ENCODE measurements at regions not wholly inside any gene's neighbourhood (a gene's known extent, or its start where the extent isn't known, plus 50 kb on each side); places are given as distances from the start of the nearest gene placed in this dataset.

- H3K4me3 ChIP-seq (ENCODE audit: low read length) = no peak overlapping the region
- WGBS (ENCODE audit: insufficient coverage, insufficient read length) = no CpG with 5 or more reads among the region's 14 CpGs
- no peaks in the 10 kb centered on the region for H3K36me3 ChIP-seq (ENCODE audit: control insufficient read depth, insufficient read depth, low read length)
- no peaks in the 10 kb centered on the region for H3K27me3 ChIP-seq (ENCODE audit: control insufficient read depth, insufficient read depth, low read length)
- no peak for DNase-seq (ENCODE audit: low read depth, low spot score)
- H3K27ac ChIP-seq (ENCODE audit: low read length) = no peak overlapping the region
- H3K4me1 ChIP-seq (ENCODE audit: control insufficient read depth, insufficient read depth, low read length) = no peaks in the 10 kb centered on the region
- H3K9me3 ChIP-seq (ENCODE audit: control insufficient read depth, insufficient read depth, low read length) = no peaks in the 10 kb centered on the region
These were observed 86.2 kb upstream of the FRY start for GRCh38 chr13:31945202-31945961.

- no CpG with 5 or more reads among the region's 3 CpGs for WGBS (ENCODE audit: insufficient coverage, insufficient read length)
- no peak for DNase-seq (ENCODE audit: low read depth, low spot score)
- H3K27ac ChIP-seq (ENCODE audit: low read length) = no peak overlapping the region
- H3K9me3 ChIP-seq (ENCODE audit: control insufficient read depth, insufficient read depth, low read length) = no peaks in the 10 kb centered on the region
- H3K4me1 ChIP-seq (ENCODE audit: control insufficient read depth, insufficient read depth, low read length) = no peaks in the 10 kb centered on the region
- H3K4me3 ChIP-seq (ENCODE audit: low read length) = no peak overlapping the region
- no peaks in the 10 kb centered on the region for H3K27me3 ChIP-seq (ENCODE audit: control insufficient read depth, insufficient read depth, low read length)
- H3K36me3 ChIP-seq (ENCODE audit: control insufficient read depth, insufficient read depth, low read length) = no peaks in the 10 kb centered on the region
These were observed 85.3 kb upstream of the FRY start for GRCh38 chr13:31946091-31946770.

- H3K4me3 ChIP-seq (ENCODE audit: low read length) = no peak overlapping the region
- H3K36me3 ChIP-seq (ENCODE audit: control insufficient read depth, insufficient read depth, low read length) = no peaks in the 10 kb centered on the region
- no peaks in the 10 kb centered on the region for H3K27me3 ChIP-seq (ENCODE audit: control insufficient read depth, insufficient read depth, low read length)
- H3K9me3 ChIP-seq (ENCODE audit: control insufficient read depth, insufficient read depth, low read length) = no peaks in the 10 kb centered on the region
- H3K4me1 ChIP-seq (ENCODE audit: control insufficient read depth, insufficient read depth, low read length) = no peaks in the 10 kb centered on the region
- DNase-seq (ENCODE audit: low read depth, low spot score) = no peak
- H3K27ac ChIP-seq (ENCODE audit: low read length) = no peak overlapping the region
- no CpG with 5 or more reads among the region's 2 CpGs for WGBS (ENCODE audit: insufficient coverage, insufficient read length)
These were observed 84.5 kb upstream of the FRY start for GRCh38 chr13:31947105-31947504.

DNA sequence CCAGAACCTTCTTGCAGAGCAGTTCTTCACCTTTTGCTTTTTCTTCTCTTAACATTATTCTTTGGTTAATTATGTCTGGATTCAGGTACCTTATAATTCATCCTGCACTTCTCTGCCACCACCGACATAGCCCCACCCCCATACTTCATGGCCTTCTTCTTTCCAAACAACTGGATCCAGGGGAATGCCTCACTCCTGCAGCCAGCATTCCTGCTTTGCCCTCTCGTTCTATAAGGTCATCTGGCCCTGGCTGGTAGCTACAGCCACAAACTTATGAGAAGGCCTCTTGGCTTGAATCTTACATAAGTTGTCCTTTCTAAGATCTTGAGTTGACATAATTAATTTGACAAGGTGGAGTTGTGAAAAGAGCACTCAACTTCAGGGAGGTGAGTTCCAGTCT lies 84.1 kb upstream of the FRY start:
- Histone ChIP-seq H3K4me3 (ENCODE audit: low read length) (no peak overlapping the region), H3K27ac (ENCODE audit: low read length) (no peak overlapping the region), H3K4me1 (ENCODE audit: control insufficient read depth, insufficient read depth, low read length) (no peaks in the 10 kb centered on the region), H3K27me3 (ENCODE audit: control insufficient read depth, insufficient read depth, low read length) (no peaks in the 10 kb centered on the region), H3K36me3 (ENCODE audit: control insufficient read depth, insufficient read depth, low read length) (no peaks in the 10 kb centered on the region), H3K9me3 (ENCODE audit: control insufficient read depth, insufficient read depth, low read length) (no peaks in the 10 kb centered on the region)
- DNase-seq (ENCODE audit: low read depth, low spot score) = no peak
- WGBS (ENCODE audit: insufficient coverage, insufficient read length) = no CpG with 5 or more reads among the region's 2 CpGs

- Histone ChIP-seq H3K9me3 (ENCODE audit: control insufficient read depth, insufficient read depth, low read length) (no peaks in the 10 kb centered on the region), H3K27me3 (ENCODE audit: control insufficient read depth, insufficient read depth, low read length) (no peaks in the 10 kb centered on the region), H3K27ac (ENCODE audit: low read length) (no peak overlapping the region), H3K36me3 (ENCODE audit: control insufficient read depth, insufficient read depth, low read length) (no peaks in the 10 kb centered on the region), H3K4me3 (ENCODE audit: low read length) (no peak overlapping the region), H3K4me1 (ENCODE audit: control insufficient read depth, insufficient read depth, low read length) (no peaks in the 10 kb centered on the region)
- no peak for DNase-seq (ENCODE audit: low read depth, low spot score)
- WGBS (ENCODE audit: insufficient coverage, insufficient read length) = no CpG with 5 or more reads among the region's 2 CpGs
These were observed 82.1 kb upstream of the FRY start for GRCh38 chr13:31949486-31949885.

- H3K27ac ChIP-seq (ENCODE audit: low read length) = no peak overlapping the region
- H3K9me3 ChIP-seq (ENCODE audit: control insufficient read depth, insufficient read depth, low read length) = no peaks in the 10 kb centered on the region
- WGBS (ENCODE audit: insufficient coverage, insufficient read length) = 100% methylated on average over 1 of the region's 2 CpGs
- no peak overlapping the region for H3K4me3 ChIP-seq (ENCODE audit: low read length)
- DNase-seq (ENCODE audit: low read depth, low spot score) = no peak
- no peaks in the 10 kb centered on the region for H3K4me1 ChIP-seq (ENCODE audit: control insufficient read depth, insufficient read depth, low read length)
- no peaks in the 10 kb centered on the region for H3K27me3 ChIP-seq (ENCODE audit: control insufficient read depth, insufficient read depth, low read length)
- H3K36me3 ChIP-seq (ENCODE audit: control insufficient read depth, insufficient read depth, low read length) = no peaks in the 10 kb centered on the region
These were observed 81.3 kb upstream of the FRY start for GRCh38 chr13:31950111-31950815.

- no peak for DNase-seq (ENCODE audit: low read depth, low spot score)
- no peak overlapping the region for H3K27ac ChIP-seq (ENCODE audit: low read length)
These were observed 80.3 kb upstream of the FRY start for GRCh38 chr13:31951215-31951678.

DNA sequence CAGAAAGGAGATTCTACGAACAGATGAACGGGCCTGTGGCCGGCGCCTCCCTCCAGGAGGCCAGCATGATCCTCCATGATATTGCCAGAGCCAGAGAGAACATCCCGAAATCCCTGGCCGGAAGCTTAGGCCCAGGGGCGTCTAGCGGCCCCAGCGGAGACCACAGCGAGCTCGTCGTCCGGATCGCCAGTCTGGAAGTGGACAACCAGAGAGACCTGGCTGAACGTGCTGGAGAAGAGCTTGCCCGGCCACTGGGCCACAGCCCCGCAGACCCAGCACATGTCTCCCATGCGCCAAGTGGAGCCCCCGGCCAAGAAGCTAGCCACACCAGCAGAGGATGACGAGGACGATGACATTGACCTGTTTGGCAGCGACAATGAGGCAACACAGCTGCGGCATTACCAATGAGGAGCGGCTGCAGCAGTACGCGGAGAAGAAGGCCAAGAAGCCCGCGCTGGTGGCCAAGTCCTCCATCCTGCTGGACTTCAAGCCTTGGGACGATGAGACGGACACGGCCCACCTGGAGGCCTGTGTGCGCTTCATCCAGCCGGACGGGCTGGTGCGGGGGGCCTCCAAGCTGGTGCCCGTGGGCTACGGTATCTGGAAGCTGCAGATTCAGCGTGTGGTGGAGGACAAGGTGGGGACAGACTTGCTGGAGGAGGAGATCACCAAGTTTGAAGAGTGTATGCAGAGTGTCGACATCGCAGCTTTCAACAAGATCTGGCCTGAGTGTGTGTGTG lies 78.8 kb upstream of the FRY start:
- Histone ChIP-seq H3K9me3 (ENCODE audit: control insufficient read depth, insufficient read depth, low read length) (no peaks in the 10 kb centered on the region), H3K4me1 (ENCODE audit: control insufficient read depth, insufficient read depth, low read length) (no peaks in the 10 kb centered on the region), H3K27ac (ENCODE audit: low read length) (no peak overlapping the region), H3K36me3 (ENCODE audit: control insufficient read depth, insufficient read depth, low read length) (no peaks in the 10 kb centered on the region), H3K27me3 (ENCODE audit: control insufficient read depth, insufficient read depth, low read length) (no peaks in the 10 kb centered on the region), H3K4me3 (ENCODE audit: low read length) (no peak overlapping the region)
- no CpG with 5 or more reads among the region's 40 CpGs for WGBS (ENCODE audit: insufficient coverage, insufficient read length)
- no peak for DNase-seq (ENCODE audit: low read depth, low spot score)

More at GRCh38 chr13:31951215-31951678, 80.3 kb upstream of the FRY start:
- no peaks in the 10 kb centered on the region for H3K4me1 ChIP-seq (ENCODE audit: control insufficient read depth, insufficient read depth, low read length)
- no peaks in the 10 kb centered on the region for H3K9me3 ChIP-seq (ENCODE audit: control insufficient read depth, insufficient read depth, low read length)
- no peaks in the 10 kb centered on the region for H3K36me3 ChIP-seq (ENCODE audit: control insufficient read depth, insufficient read depth, low read length)
- no peak overlapping the region for H3K4me3 ChIP-seq (ENCODE audit: low read length)
- H3K27me3 ChIP-seq (ENCODE audit: control insufficient read depth, insufficient read depth, low read length) = no peaks in the 10 kb centered on the region
- no CpG with 5 or more reads among the region's 3 CpGs for WGBS (ENCODE audit: insufficient coverage, insufficient read length)

DNA sequence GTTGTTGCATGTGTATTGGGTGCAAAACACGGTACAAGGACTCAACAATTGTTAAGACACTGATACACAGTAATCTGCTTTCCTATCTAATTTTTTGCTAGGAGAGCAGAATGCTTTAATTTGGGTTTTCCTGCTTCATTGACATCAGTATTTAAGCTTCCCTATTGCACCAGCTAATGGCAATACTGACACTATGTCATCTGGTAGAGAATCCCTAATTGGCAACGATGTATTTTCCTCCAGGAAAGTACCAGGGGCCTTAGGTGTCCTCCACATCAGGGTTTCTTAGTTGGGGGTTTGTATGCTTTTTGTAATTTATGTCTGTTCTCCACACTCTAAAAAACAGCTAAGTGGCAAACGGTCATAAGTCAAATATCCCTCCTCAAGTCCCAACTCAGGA lies 76.5 kb upstream of the FRY start:
- WGBS (ENCODE audit: insufficient coverage, insufficient read length) = no CpG with 5 or more reads among the region's 3 CpGs
- Histone ChIP-seq H3K27me3 (ENCODE audit: control insufficient read depth, insufficient read depth, low read length) (no peaks in the 10 kb centered on the region), H3K36me3 (ENCODE audit: control insufficient read depth, insufficient read depth, low read length) (no peaks in the 10 kb centered on the region), H3K9me3 (ENCODE audit: control insufficient read depth, insufficient read depth, low read length) (0 out of 2 replicates have a peak, but pooled peaks cover 1% of the 10 kb centered on the region), H3K27ac (ENCODE audit: low read length) (no peak overlapping the region), H3K4me1 (ENCODE audit: control insufficient read depth, insufficient read depth, low read length) (no peaks in the 10 kb centered on the region), H3K4me3 (ENCODE audit: low read length) (no peak overlapping the region)
- DNase-seq (ENCODE audit: low read depth, low spot score) = no peak

GRCh38 chr13:31955741-31956140 lies 75.8 kb upstream of the FRY start:
- 0 out of 2 replicates have a peak, but pooled peaks cover 1% of the 10 kb centered on the region for H3K9me3 ChIP-seq (ENCODE audit: control insufficient read depth, insufficient read depth, low read length)
- no peak overlapping the region for H3K27ac ChIP-seq (ENCODE audit: low read length)
- DNase-seq (ENCODE audit: low read depth, low spot score) = no peak
- no peaks in the 10 kb centered on the region for H3K27me3 ChIP-seq (ENCODE audit: control insufficient read depth, insufficient read depth, low read length)
- WGBS (ENCODE audit: insufficient coverage, insufficient read length) = no CpG with 5 or more reads among the region's 5 CpGs
- no peaks in the 10 kb centered on the region for H3K4me1 ChIP-seq (ENCODE audit: control insufficient read depth, insufficient read depth, low read length)
- H3K36me3 ChIP-seq (ENCODE audit: control insufficient read depth, insufficient read depth, low read length) = no peaks in the 10 kb centered on the region
- H3K4me3 ChIP-seq (ENCODE audit: low read length) = no peak overlapping the region

Measured in iPS DF 6.9 (cell line).